ENCODE measurements at regions not wholly inside any gene's neighbourhood (a gene's known extent, or its start where the extent isn't known, plus 50 kb on each side); places are given as distances from the start of the nearest gene placed in this dataset.

- H3K9me3 ChIP-seq (ENCODE audit: control insufficient read depth, insufficient read depth, low read length), result no peaks in the 10 kb centered on the region
- H3K4me1 ChIP-seq (ENCODE audit: insufficient read depth, low read length), result no peaks in the 10 kb centered on the region
- no peaks in the 10 kb centered on the region for H3K36me3 ChIP-seq (ENCODE audit: insufficient read depth, low read length)
- no peak overlapping the region for H3K9ac ChIP-seq (ENCODE audit: low read depth, low read length)
Observed at GRCh38 chr1:90443354-90443753, 273.7 kb downstream of the BARHL2 start.

DNA sequence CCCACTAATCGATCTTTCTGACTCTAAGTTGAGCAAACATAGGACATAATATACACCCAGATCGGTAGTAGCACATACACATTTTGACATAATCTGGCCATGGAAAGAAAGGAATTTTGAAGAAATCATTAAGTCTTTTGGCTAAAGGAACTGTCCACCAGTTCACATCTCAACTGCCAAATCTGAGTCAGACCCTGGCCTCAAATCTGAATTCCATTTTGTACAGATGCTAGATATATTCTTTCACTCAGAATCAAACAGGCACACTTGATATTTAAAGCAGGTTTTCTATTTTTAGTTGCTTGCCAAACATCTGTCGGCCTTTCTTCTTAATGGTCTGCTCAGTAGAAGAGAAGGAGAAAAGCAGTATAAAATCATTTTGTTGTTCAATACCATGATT is 281.8 kb downstream of the BARHL2 start:
- Histone ChIP-seq H3K9me3 (ENCODE audit: control insufficient read depth, insufficient read depth, low read length) (no peaks in the 10 kb centered on the region), H3K4me1 (ENCODE audit: insufficient read depth, low read length) (no peaks in the 10 kb centered on the region), H3K36me3 (ENCODE audit: insufficient read depth, low read length) (no peaks in the 10 kb centered on the region), H3K9ac (ENCODE audit: low read depth, low read length) (no peak overlapping the region)

DNA sequence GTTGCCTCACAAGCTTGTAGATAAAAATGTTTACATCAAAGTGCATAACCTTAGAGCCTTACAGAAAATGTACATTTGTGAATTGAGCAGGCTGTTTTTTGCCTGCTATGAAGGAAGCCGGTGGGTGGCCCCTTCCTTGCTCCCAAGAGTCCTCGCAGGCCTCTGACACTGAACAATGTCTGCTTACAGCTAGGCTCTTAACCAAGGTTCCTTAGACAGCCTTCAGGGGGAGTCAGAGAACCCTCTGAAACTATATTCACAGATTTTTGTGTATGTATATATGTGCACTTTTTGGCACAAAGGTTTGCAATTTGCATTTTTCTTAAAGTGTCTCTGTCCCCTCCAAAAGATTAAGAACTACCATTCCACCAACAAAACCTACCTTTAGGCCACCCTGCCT is 282.6 kb downstream of the BARHL2 start:
- Histone ChIP-seq H3K36me3 (ENCODE audit: insufficient read depth, low read length) (no peaks in the 10 kb centered on the region), H3K9me3 (ENCODE audit: control insufficient read depth, insufficient read depth, low read length) (no peaks in the 10 kb centered on the region), H3K4me1 (ENCODE audit: insufficient read depth, low read length) (no peaks in the 10 kb centered on the region), H3K9ac (ENCODE audit: low read depth, low read length) (no peak overlapping the region)

DNA sequence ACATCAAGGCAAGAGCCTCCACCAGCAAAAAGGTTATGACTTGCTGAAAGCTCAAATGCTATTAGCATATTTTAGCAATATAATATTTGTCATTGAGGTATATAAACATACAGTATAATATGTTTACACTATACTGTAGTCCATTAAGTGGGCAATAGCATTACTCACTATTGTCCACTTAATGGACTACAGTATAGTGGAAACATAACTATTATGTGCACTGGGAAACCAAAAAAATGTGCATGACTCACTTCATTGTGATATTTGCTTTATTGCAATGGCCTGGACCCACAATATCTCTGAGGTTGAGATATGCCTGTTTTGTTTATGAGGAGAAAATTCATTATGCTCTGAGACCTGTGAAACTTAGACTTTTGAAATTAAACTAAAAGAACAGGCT is 300.0 kb downstream of the BARHL2 start:
- Histone ChIP-seq H3K36me3 (ENCODE audit: insufficient read depth, low read length) (no peaks in the 10 kb centered on the region), H3K9ac (ENCODE audit: low read depth, low read length) (no peak overlapping the region), H3K9me3 (ENCODE audit: control insufficient read depth, insufficient read depth, low read length) (peaks cover 4% of the 10 kb centered on the region; the same call in 1 of the 2 replicates), H3K4me1 (ENCODE audit: insufficient read depth, low read length) (no peaks in the 10 kb centered on the region)

DNA sequence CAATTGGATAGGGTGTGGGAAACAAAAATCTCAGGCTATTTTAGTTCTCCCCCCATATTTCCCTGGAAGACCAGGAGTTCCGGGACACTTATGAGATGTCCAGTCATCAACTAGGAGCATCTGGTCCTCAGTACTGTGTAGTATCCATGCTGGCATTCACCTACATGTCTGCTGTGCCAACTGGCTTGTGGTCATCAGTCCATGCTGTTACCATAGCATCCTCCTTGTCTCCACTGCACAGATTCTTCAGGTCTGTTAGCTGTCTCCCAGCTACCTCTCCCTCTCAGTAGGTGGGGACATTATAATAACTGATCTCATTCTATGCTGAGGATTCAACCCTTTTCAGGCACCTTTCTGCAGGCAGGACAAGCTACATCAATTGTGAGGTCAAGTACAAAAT is 302.9 kb downstream of the BARHL2 start:
- no peaks in the 10 kb centered on the region for H3K4me1 ChIP-seq (ENCODE audit: insufficient read depth, low read length)
- no peak overlapping the region for H3K9ac ChIP-seq (ENCODE audit: low read depth, low read length)
- no peaks in the 10 kb centered on the region for H3K36me3 ChIP-seq (ENCODE audit: insufficient read depth, low read length)
- H3K9me3 ChIP-seq (ENCODE audit: control insufficient read depth, insufficient read depth, low read length), result peaks cover 4% of the 10 kb centered on the region; the same call in 1 of the 2 replicates

DNA sequence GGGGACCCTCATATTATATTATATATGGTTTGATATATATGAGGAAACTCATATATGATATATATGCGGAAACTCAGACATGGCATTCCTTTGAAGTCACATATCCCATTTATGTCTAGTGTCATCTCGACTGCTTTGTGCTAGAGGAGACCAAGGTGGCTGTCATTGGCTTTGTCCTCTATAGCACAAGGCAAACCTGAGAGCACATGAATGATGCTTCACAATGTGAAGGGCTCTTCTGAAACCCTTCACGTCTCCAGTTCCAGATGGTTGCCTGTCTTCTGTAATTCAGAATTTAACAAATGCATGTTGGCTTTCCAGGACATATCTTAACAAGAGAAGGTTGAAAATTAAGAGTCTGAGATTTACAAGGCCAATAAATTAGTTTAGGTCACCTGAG is 303.6 kb downstream of the BARHL2 start:
- peaks cover 4% of the 10 kb centered on the region; the same call in 1 of the 2 replicates for H3K9me3 ChIP-seq (ENCODE audit: control insufficient read depth, insufficient read depth, low read length)
- no peaks in the 10 kb centered on the region for H3K4me1 ChIP-seq (ENCODE audit: insufficient read depth, low read length)
- H3K36me3 ChIP-seq (ENCODE audit: insufficient read depth, low read length), result no peaks in the 10 kb centered on the region
- H3K9ac ChIP-seq (ENCODE audit: low read depth, low read length), result no peak overlapping the region

GRCh38 chr1:90412563-90412962 is 304.5 kb downstream of the BARHL2 start:
- H3K4me1 ChIP-seq (ENCODE audit: insufficient read depth, low read length), result no peaks in the 10 kb centered on the region
- no peaks in the 10 kb centered on the region for H3K36me3 ChIP-seq (ENCODE audit: insufficient read depth, low read length)
- H3K9me3 ChIP-seq (ENCODE audit: control insufficient read depth, insufficient read depth, low read length), result peaks cover 4% of the 10 kb centered on the region; the same call in 1 of the 2 replicates
- no peak overlapping the region for H3K9ac ChIP-seq (ENCODE audit: low read depth, low read length)

DNA sequence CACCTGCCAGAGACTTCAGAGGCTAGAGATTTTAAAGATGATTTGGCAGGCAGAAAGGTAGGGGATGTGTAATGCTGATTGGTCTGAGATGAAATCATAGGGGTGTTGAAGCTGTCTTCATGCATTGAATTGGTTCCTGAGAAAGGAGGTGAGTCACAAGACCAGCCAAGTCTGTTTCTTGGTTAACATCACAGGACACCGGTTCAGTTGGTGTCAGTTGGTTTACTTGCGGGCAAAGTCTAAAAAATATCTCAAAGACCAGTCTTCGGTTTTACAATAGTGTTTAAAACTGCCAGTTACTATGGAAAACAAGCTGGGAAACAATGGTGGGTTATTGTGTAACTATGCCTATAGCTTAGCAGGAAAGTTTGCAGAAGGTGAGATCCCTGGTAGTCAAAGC is 305.9 kb downstream of the BARHL2 start:
- Histone ChIP-seq H3K9ac (ENCODE audit: low read depth, low read length) (no peak overlapping the region), H3K9me3 (ENCODE audit: control insufficient read depth, insufficient read depth, low read length) (peaks cover 3% of the 10 kb centered on the region; the same call in 1 of the 2 replicates), H3K36me3 (ENCODE audit: insufficient read depth, low read length) (no peaks in the 10 kb centered on the region), H3K4me1 (ENCODE audit: insufficient read depth, low read length) (no peaks in the 10 kb centered on the region)

GRCh38 chr1:90407737-90408136 is 309.4 kb downstream of the BARHL2 start:
- no peaks in the 10 kb centered on the region for H3K36me3 ChIP-seq (ENCODE audit: insufficient read depth, low read length)
- 0 out of 2 replicates have a peak, but pooled peaks cover 4% of the 10 kb centered on the region for H3K4me1 ChIP-seq (ENCODE audit: insufficient read depth, low read length)
- no peaks in the 10 kb centered on the region for H3K9me3 ChIP-seq (ENCODE audit: control insufficient read depth, insufficient read depth, low read length)
- H3K9ac ChIP-seq (ENCODE audit: low read depth, low read length), result no peak overlapping the region

- H3K36me3 ChIP-seq (ENCODE audit: insufficient read depth, low read length), result no peaks in the 10 kb centered on the region
- H3K9me3 ChIP-seq (ENCODE audit: control insufficient read depth, insufficient read depth, low read length), result no peaks in the 10 kb centered on the region
- H3K4me1 ChIP-seq (ENCODE audit: insufficient read depth, low read length), result peaks cover 14% of the 10 kb centered on the region; the same call in 1 of the 2 replicates
- no peak overlapping the region for H3K9ac ChIP-seq (ENCODE audit: low read depth, low read length)
Observed at GRCh38 chr1:90405726-90406125, 311.4 kb downstream of the BARHL2 start.

DNA sequence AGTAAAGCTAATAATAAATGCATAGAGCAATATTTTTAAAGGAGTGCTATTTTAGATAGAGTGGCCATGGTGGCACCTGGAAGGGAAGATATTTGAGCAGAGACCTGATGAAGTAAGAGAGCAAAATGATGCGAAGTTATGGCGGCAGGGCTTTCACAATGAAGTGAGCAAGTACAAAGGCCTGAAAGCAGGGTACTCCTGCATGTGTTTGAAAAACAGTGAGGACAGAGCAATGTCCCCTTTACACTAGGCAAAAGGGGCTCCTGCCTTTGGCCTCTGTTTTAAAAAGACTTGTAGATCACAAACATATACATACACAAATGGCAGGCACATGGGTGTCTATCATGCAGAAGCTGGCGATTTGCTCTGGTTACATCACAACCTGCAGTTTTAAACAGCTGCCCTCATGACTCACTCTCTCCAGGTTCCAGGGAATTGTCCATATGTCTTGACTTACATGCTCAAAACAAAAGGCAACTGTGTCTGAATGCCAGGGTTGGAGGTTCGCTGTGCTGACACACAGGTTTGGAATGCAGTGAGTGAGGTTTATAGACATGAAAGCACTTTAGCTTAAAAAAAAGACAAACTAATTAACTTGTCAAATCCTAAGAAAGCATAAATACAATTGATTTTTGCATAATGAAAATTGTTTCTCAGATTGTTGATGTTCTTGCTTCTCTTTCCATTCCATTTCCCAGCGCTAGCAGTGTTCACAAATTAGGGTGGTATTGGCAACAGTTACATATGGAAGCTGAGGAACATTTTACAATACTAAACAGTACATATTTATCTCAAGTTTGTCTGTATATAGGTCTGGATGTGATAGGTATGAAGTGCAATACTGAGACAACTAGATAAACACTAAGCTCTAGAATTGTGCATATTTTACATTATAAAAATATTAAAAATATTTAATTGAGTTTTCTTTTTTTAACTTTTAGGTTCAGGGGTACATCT is 313.9 kb downstream of the BARHL2 start:
- Histone ChIP-seq H3K36me3 (ENCODE audit: insufficient read depth, low read length) (no peaks in the 10 kb centered on the region), H3K9ac (ENCODE audit: low read depth, low read length) (no peak overlapping the region), H3K4me1 (ENCODE audit: insufficient read depth, low read length) (peaks cover 14% of the 10 kb centered on the region; the same call in 1 of the 2 replicates), H3K9me3 (ENCODE audit: control insufficient read depth, insufficient read depth, low read length) (no peaks in the 10 kb centered on the region)

- no peaks in the 10 kb centered on the region for H3K36me3 ChIP-seq (ENCODE audit: insufficient read depth, low read length)
- H3K9ac ChIP-seq (ENCODE audit: low read depth, low read length), result no peak overlapping the region
- no peaks in the 10 kb centered on the region for H3K9me3 ChIP-seq (ENCODE audit: control insufficient read depth, insufficient read depth, low read length)
- peaks cover 14% of the 10 kb centered on the region; the same call in 1 of the 2 replicates for H3K4me1 ChIP-seq (ENCODE audit: insufficient read depth, low read length)
Observed at GRCh38 chr1:90400131-90400530, 317.0 kb downstream of the BARHL2 start.

DNA sequence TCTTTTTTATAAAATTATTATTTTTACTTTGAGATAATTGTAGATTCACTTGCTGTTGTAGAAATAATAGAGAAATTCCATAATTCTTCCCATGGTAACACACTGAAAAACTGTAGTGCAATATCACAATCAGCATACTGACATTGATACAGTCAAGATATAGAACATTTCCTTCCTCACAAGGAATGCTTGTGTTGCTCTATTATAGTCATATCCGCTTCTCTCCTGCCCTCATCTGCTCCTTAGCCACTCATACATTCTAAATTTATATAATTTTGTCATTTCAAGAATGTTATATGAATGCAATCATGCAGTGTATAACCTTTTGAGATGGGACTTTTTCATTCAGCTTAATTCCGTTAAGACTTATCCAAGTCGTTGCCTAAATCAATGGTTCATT is 320.2 kb downstream of the BARHL2 start:
- no peaks in the 10 kb centered on the region for H3K36me3 ChIP-seq (ENCODE audit: insufficient read depth, low read length)
- H3K9me3 ChIP-seq (ENCODE audit: control insufficient read depth, insufficient read depth, low read length), result no peaks in the 10 kb centered on the region
- H3K4me1 ChIP-seq (ENCODE audit: insufficient read depth, low read length), result 0 out of 2 replicates have a peak, but pooled peaks cover 1% of the 10 kb centered on the region
- no peak overlapping the region for H3K9ac ChIP-seq (ENCODE audit: low read depth, low read length)

DNA sequence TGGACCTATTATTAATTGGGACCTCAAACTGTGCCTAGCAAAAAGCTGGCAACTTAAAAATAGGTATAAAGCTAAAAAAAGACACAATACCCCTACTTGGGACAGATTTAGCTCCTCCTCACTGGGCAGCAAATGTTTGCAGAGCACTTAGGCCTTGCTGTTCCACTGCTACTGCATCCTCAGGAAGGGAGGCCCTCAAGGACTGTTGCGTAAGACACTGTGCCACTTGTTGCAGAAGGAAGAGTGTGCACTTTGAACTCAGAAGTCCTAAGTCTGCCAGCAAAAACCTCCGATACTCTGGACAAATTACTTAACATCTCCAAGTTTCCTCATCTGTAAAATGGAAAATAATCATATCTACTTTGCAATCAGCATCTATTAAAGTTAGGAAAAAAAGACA is 322.9 kb downstream of the BARHL2 start:
- 0 out of 2 replicates have a peak, but pooled peaks cover 5% of the 10 kb centered on the region for H3K4me1 ChIP-seq (ENCODE audit: insufficient read depth, low read length)
- H3K9ac ChIP-seq (ENCODE audit: low read depth, low read length), result no peak overlapping the region
- H3K9me3 ChIP-seq (ENCODE audit: control insufficient read depth, insufficient read depth, low read length), result no peaks in the 10 kb centered on the region
- H3K36me3 ChIP-seq (ENCODE audit: insufficient read depth, low read length), result no peaks in the 10 kb centered on the region

- Histone ChIP-seq H3K9ac (ENCODE audit: low read depth, low read length) (no peak overlapping the region), H3K36me3 (ENCODE audit: insufficient read depth, low read length) (no peaks in the 10 kb centered on the region), H3K4me1 (ENCODE audit: insufficient read depth, low read length) (0 out of 2 replicates have a peak, but pooled peaks cover 5% of the 10 kb centered on the region), H3K9me3 (ENCODE audit: control insufficient read depth, insufficient read depth, low read length) (no peaks in the 10 kb centered on the region)
Observed at GRCh38 chr1:90393025-90393424, 324.1 kb downstream of the BARHL2 start.
